HepG2 (cell line): ENCODE measurements at regions not wholly inside any gene's neighbourhood (a gene's known extent, or its start where the extent isn't known, plus 50 kb on each side); places are given as distances from the start of the nearest gene placed in this dataset.

Experiments
- ATAC-seq: fragments of 200-7000 bp; cut with Tn5 transposase; 3 replicates; pipeline ENCODE4 v1.9.1; 2020; ENCODE audit warnings: mild to moderate bottlenecking, moderate library complexity
- BruUV-seq: library from RNA; stranded (reverse); fragments of 400-500 nt; replicated peaks from 2 replicates; lab custom pipeline; 2021; lab: Mats Ljungman, UMichigan
- CTCF ChIA-PET: fragments of 300-600 bp; formaldehyde crosslinking; extraction: SDS; loops from one replicate; lab custom pipeline; 2021; ENCODE audit warnings: low total read pairs, inconsistent platforms, low intra/inter-chr PET ratio; lab: Yijun Ruan, JAX
- POLR2A ChIA-PET: fragments of 350-600 bp; sonication (Branson Sonifier 250); formaldehyde crosslinking; loops from one replicate; lab custom pipeline; 2020; ENCODE audit warnings: antibody characterized with exemption, inconsistent platforms; lab: Yijun Ruan, JAX
- DNase-seq: peaks from one replicate; pipeline ENCODE4 v3.0.0-alpha.2; 2015; ENCODE audit warnings: low spot score
- FAIRE-seq: peaks from 3 replicates; lab custom pipeline; 2011; peaks lifted over from hg19 to GRCh38; lab: Jason Lieb, UNC
- H2AFZ ChIP-seq: one replicate; pipeline ENCODE4 v1.6.1; 2011; ENCODE audit warnings: low read length, inconsistent platforms
- H3K27ac ChIP-seq: fragments of 300-600 bp; 3 replicates; pipeline ENCODE4 v1.8.0; 2011; ENCODE audit warnings: mixed run types, mild to moderate bottlenecking, mixed read lengths, low read length, inconsistent platforms; ENCODE audit not compliant: insufficient read depth; ENCODE audit errors: extremely low read length
- H3K27me3 ChIP-seq, 2 experiments: fragments of 200-600 bp in 1 of 2; 2 replicates in 1 of 2; 3 replicates in 1 of 2; pipeline versions ENCODE4 v1.6.0 to v1.8.0; 2011; ENCODE audit warnings: low read length in 2 of 2, mild to moderate bottlenecking in 2 of 2, moderate library complexity in 2 of 2, inconsistent platforms in 1 of 2; ENCODE audit not compliant: insufficient read depth in 2 of 2, control insufficient read depth in 1 of 2
- H3K36me3 ChIP-seq, 2 experiments: fragments of 200-600 bp in 1 of 2; replicated peaks in 1 of 2; 2 replicates in 1 of 2; 3 replicates in 1 of 2; pipeline versions ENCODE4 v1.5.1 to v1.8.0; 2011; ENCODE audit warnings: low read length in 2 of 2, inconsistent platforms in 1 of 2; ENCODE audit not compliant: insufficient read depth in 2 of 2, control insufficient read depth in 1 of 2
- H3K4me1 ChIP-seq: 2 replicates; pipeline ENCODE4 v1.5.1; 2012; ENCODE audit warnings: low read length, inconsistent platforms; ENCODE audit not compliant: insufficient read depth
- H3K4me2 ChIP-seq: 2 replicates; pipeline ENCODE4 v1.6.0; 2011; ENCODE audit warnings: low read depth, low read length, inconsistent platforms
- H3K4me3 ChIP-seq, 3 experiments: fragments of 200-600 bp in 1 of 3; sonication (generic), shearing (Covaris generic) in 1 of 3; replicated peaks in 1 of 3; 2 replicates each; pipeline ENCODE4 v1.5.1; 2011 to 2016; ENCODE audit warnings: low read length in 3 of 3, inconsistent platforms in 2 of 3, low read depth in 2 of 3, mild to moderate bottlenecking in 2 of 3, control low read depth in 1 of 3, mixed read lengths in 1 of 3; ENCODE audit not compliant: insufficient read depth in 1 of 3
- H3K79me2 ChIP-seq: one replicate; pipeline ENCODE4 v1.6.1; 2011; ENCODE audit warnings: low read length, inconsistent platforms; ENCODE audit not compliant: insufficient read depth
- H3K9ac ChIP-seq: 2 replicates; pipeline ENCODE4 v1.6.0; 2011; ENCODE audit warnings: mild to moderate bottlenecking, low read depth, low read length, inconsistent platforms; ENCODE audit not compliant: insufficient read depth
- H3K9me3 ChIP-seq: 2 replicates; pipeline ENCODE4 v1.5.1; 2012; ENCODE audit warnings: mild to moderate bottlenecking, low read length
- H4K20me1 ChIP-seq: 2 replicates; pipeline ENCODE4 v1.6.0; 2011; ENCODE audit warnings: inconsistent platforms, mild to moderate bottlenecking, low read length, moderate library complexity; ENCODE audit not compliant: insufficient read depth
- BRD4 ChIP-seq: sonication (generic); formaldehyde crosslinking; IDR thresholded peaks from 2 replicates; pipeline ENCODE4 v1.4.0; 2020; ENCODE audit warnings: missing genetic modification reagents
- NONO ChIP-seq, 2 experiments: fragments of 450-650 bp in 1 of 2; sonication (generic) in 1 of 2; formaldehyde crosslinking in 1 of 2; IDR thresholded peaks in 1 of 2; conservative IDR thresholded peaks in 1 of 2; 2 replicates each; pipeline versions ENCODE4 v1.6.1 to v1.8.0; 2017 to 2022; ENCODE audit warnings: mild to moderate bottlenecking in 1 of 2, missing genetic modification reagents in 1 of 2, moderate library complexity in 1 of 2
- ZNF264 ChIP-seq: sonication (generic); formaldehyde crosslinking; IDR thresholded peaks from 2 replicates; pipeline ENCODE4 v1.4.0; 2020; ENCODE audit warnings: missing genetic modification reagents
- ZNF616 ChIP-seq: sonication (generic); formaldehyde crosslinking; IDR thresholded peaks from 2 replicates; pipeline ENCODE4 v1.5.0; 2020; ENCODE audit warnings: low read depth, mild to moderate bottlenecking, missing genetic modification reagents
- WGBS: methylation state at CpG from one replicate; pipeline ENCODE4 v1.1.6; 2017; ENCODE audit warnings: low lambda C conversion rate; 5-methylcytosine and 5-hydroxymethylcytosine counted together
- in situ Hi-C: cut with HindIII; loops from 2 replicates; pipeline ENCODE4 v1.10.0; 2017; ENCODE audit warnings: low pct_unique_long_range_greater_than_20kb; ENCODE audit not compliant: extremely low pct_ligation_motif_present
- intact Hi-C: fragments of 100-400 bp; cut with micrococcal nuclease; formaldehyde crosslinking; loops from one replicate; pipeline ENCODE4 v1.10.0; 2022; ENCODE audit not compliant: unreplicated experiment
- TF ChIP-seq, protein P1 (sequence below): sonication (generic); formaldehyde crosslinking; IDR thresholded peaks from 2 replicates; pipeline ENCODE4 v1.5.0; 2020; ENCODE audit warnings: missing genetic modification reagents
- TF ChIP-seq, protein P2 (sequence below): IDR thresholded peaks from 2 replicates; pipeline ENCODE4 v1.6.1; 2016; ENCODE audit warnings: missing compliant biosample characterization, missing genetic modification reagents, borderline replicate concordance
- TF ChIP-seq, protein P3 (sequence below): IDR thresholded peaks from 2 replicates; pipeline ENCODE4 v1.6.1; 2016; ENCODE audit warnings: mild to moderate bottlenecking, missing biosample characterization, missing genetic modification reagents

DNA sequence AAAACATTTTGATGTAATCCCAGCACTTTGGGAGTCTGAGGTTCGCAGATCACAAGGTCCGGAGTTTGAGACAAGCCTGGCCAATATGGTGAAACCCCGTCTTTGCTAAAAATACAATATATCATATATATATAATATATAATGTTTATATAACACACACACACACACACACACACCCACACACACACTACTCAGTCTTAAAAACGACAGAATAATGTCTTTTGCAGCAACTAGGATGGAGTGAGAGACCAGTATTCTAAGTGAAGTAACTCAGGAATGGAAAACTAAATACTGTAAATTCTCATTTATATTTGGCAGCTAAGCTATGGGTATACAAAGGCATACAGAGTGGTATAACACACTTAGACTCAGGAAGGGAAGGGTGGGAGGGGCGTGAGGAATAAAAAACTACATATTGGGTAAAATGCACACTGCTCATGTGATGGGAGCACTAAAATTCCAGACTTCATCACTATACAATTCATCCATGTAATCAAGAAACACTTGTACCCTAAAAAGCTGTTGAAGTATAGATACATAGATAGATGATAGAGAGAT lies 231.2 kb upstream of the SEMA3A start:
- BruUV-seq: no TSS peak
- H3K27ac ChIP-seq: no peak overlapping the region
- no peak overlapping the region for H2AFZ ChIP-seq
- CTCF ChIA-PET: no interaction called here
- no peaks in the 10 kb centered on the region for H3K27me3 ChIP-seq
- TF ChIP-seq ZNF264 (CRISPR knock-in tag) (no peak), BRD4 (CRISPR knock-in tag) (no peak), NONO (IDR thresholded peaks at IDR 0.05) (no peak), NONO (CRISPR knock-in tag; conservative IDR thresholded peaks at IDR 0.05) (no peak), ZNF616 (CRISPR knock-in tag) (no peak)
- TF ChIP-seq, protein P1, sequence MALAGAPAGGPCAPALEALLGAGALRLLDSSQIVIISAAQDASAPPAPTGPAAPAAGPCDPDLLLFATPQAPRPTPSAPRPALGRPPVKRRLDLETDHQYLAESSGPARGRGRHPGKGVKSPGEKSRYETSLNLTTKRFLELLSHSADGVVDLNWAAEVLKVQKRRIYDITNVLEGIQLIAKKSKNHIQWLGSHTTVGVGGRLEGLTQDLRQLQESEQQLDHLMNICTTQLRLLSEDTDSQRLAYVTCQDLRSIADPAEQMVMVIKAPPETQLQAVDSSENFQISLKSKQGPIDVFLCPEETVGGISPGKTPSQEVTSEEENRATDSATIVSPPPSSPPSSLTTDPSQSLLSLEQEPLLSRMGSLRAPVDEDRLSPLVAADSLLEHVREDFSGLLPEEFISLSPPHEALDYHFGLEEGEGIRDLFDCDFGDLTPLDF: no peak
- TF ChIP-seq, protein P2, sequence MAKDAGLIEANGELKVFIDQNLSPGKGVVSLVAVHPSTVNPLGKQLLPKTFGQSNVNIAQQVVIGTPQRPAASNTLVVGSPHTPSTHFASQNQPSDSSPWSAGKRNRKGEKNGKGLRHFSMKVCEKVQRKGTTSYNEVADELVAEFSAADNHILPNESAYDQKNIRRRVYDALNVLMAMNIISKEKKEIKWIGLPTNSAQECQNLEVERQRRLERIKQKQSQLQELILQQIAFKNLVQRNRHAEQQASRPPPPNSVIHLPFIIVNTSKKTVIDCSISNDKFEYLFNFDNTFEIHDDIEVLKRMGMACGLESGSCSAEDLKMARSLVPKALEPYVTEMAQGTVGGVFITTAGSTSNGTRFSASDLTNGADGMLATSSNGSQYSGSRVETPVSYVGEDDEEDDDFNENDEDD: no peak
- TF ChIP-seq, protein P3, sequence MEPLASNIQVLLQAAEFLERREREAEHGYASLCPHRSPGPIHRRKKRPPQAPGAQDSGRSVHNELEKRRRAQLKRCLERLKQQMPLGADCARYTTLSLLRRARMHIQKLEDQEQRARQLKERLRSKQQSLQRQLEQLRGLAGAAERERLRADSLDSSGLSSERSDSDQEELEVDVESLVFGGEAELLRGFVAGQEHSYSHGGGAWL (CRISPR knock-in tag): no peak
- H3K4me1 ChIP-seq: no peaks in the 10 kb centered on the region
- DNase-seq (no peak), FAIRE-seq (no peak), ATAC-seq (no peak)
- H3K9ac ChIP-seq: no peak overlapping the region
- POLR2A ChIA-PET: no interaction called here
- no peaks in the 10 kb centered on the region for H3K79me2 ChIP-seq
- H3K4me2 ChIP-seq: no peak overlapping the region
- intact Hi-C loops (no loop called here), in situ Hi-C loops (no loop called here)
- WGBS: 48% methylated on average over 5 of the region's 5 CpGs
- H3K4me3 ChIP-seq: no peak overlapping the region
- H4K20me1 ChIP-seq: no peaks in the 10 kb centered on the region
- H3K36me3 ChIP-seq: no peaks in the 10 kb centered on the region
- no peaks in the 10 kb centered on the region for H3K9me3 ChIP-seq
